ENCODE measurements at regions not wholly inside any gene's neighbourhood (a gene's known extent, or its start where the extent isn't known, plus 50 kb on each side); places are given as distances from the start of the nearest gene placed in this dataset.

DNA sequence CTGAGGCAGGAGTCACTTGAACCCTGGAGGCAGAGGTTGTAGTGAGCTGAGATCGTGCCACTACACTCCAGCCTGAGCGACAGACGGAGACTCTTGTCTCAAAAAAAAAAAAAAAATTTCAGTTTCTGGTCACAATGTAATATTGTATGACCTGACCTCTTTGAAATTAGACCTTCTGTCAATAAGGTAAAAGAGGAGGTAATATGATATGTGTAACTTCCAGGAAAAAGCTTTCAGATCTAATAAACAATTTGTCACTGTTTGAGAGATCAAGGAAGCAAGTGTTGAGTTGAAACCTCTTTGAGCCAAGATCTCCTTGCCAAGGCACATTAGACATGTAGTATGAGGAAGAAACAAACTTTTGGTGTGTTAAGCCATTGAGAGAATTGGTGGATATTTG, 101.7 kb upstream of the ATF7IP start:
- no peak overlapping the region for H3K4me3 Mint-ChIP-seq (ENCODE audit: low read depth)
- intact Hi-C loops (cut with micrococcal nuclease), result no loop called here
- peaks cover 11% of the 10 kb centered on the region for H3K9me3 Mint-ChIP-seq
- H3K27ac Mint-ChIP-seq, result no peak overlapping the region
- no peak for DNase-seq (ENCODE audit: low spot score)
- H3K4me1 Mint-ChIP-seq (ENCODE audit: low read depth), result peaks cover 14% of the 10 kb centered on the region
- no peaks in the 10 kb centered on the region for H3K27me3 Mint-ChIP-seq (ENCODE audit: low read depth)
- peaks cover 8% of the 10 kb centered on the region for H3K36me3 Mint-ChIP-seq (ENCODE audit: low read depth)

DNA sequence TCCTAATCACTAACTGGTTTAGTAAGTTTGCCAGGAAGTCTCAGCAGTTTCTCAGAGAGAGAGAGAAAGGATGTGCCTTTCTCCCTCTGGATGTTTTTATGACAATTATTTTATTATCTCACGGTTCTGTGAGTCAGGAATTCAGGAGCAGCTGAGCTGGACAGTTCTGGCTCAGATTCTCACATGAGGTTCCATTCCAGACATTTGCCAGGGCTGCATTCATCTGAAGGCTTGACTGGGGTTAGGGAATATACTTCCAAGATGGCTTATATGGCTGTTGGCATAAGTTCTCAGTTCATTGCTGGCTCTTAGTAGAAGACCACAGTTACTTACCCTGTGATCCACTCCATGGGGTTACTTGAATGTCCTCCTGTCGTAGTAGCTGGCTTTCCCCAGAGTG, 101.2 kb upstream of the ATF7IP start:
- intact Hi-C loops (cut with micrococcal nuclease), result no loop called here
- peaks cover 5% of the 10 kb centered on the region for H3K36me3 Mint-ChIP-seq (ENCODE audit: low read depth)
- peaks cover 9% of the 10 kb centered on the region for H3K9me3 Mint-ChIP-seq
- H3K4me3 Mint-ChIP-seq (ENCODE audit: low read depth), result no peak overlapping the region
- H3K4me1 Mint-ChIP-seq (ENCODE audit: low read depth), result peaks cover 14% of the 10 kb centered on the region
- no peak overlapping the region for H3K27ac Mint-ChIP-seq
- DNase-seq (ENCODE audit: low spot score), result no peak
- no peaks in the 10 kb centered on the region for H3K27me3 Mint-ChIP-seq (ENCODE audit: low read depth)

GRCh38 chr12:14264778-14265177, 100.7 kb upstream of the ATF7IP start:
- peaks cover 12% of the 10 kb centered on the region for H3K9me3 Mint-ChIP-seq
- H3K4me1 Mint-ChIP-seq (ENCODE audit: low read depth), result peaks cover 14% of the 10 kb centered on the region
- intact Hi-C loops (cut with micrococcal nuclease), result no loop called here
- H3K36me3 Mint-ChIP-seq (ENCODE audit: low read depth), result peaks cover 8% of the 10 kb centered on the region
- H3K27ac Mint-ChIP-seq, result no peak overlapping the region
- no peak for DNase-seq (ENCODE audit: low spot score)
- H3K27me3 Mint-ChIP-seq (ENCODE audit: low read depth), result no peaks in the 10 kb centered on the region
- H3K4me3 Mint-ChIP-seq (ENCODE audit: low read depth), result no peak overlapping the region

GRCh38 chr12:14268120-14268515, 97.4 kb upstream of the ATF7IP start:
- H3K9me3 Mint-ChIP-seq, result peaks cover 30% of the 10 kb centered on the region
- intact Hi-C loops (cut with micrococcal nuclease), result no loop called here

DNA sequence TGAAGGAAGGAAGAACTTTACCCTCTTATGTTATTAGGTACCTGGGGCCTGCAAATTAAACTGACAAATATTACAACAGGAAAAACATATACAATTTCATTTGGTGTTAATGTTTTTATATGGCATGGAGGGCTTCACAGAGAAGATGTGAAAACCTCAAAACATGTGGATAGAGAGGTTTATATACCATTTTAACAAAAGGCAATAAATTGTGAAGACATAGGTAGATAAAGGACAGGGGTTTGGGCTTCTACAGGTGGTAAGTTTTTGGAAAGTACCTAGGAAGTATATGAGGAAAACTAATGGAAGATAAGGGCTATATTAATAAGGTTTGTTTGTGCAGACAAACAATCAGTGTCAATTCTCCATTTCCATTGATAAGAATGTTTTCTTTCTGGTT, 95.1 kb upstream of the ATF7IP start:
- DNase-seq (ENCODE audit: low spot score), result no peak
- Mint-ChIP-seq H3K36me3 (ENCODE audit: low read depth) (peaks cover 13% of the 10 kb centered on the region), H3K27ac (no peak overlapping the region), H3K27me3 (ENCODE audit: low read depth) (no peaks in the 10 kb centered on the region), H3K4me1 (ENCODE audit: low read depth) (peaks cover 11% of the 10 kb centered on the region), H3K4me3 (ENCODE audit: low read depth) (no peak overlapping the region), H3K9me3 (peaks cover 36% of the 10 kb centered on the region)
- intact Hi-C loops (cut with micrococcal nuclease), result no loop called here

More at GRCh38 chr12:14268120-14268515, 97.4 kb upstream of the ATF7IP start:
- no peaks in the 10 kb centered on the region for H3K27me3 Mint-ChIP-seq (ENCODE audit: low read depth)
- peaks cover 12% of the 10 kb centered on the region for H3K4me1 Mint-ChIP-seq (ENCODE audit: low read depth)
- H3K27ac Mint-ChIP-seq, result no peak overlapping the region
- H3K4me3 Mint-ChIP-seq (ENCODE audit: low read depth), result no peak overlapping the region
- DNase-seq (ENCODE audit: low spot score), result no peak
- peaks cover 13% of the 10 kb centered on the region for H3K36me3 Mint-ChIP-seq (ENCODE audit: low read depth)

GRCh38 chr12:14272956-14273912, 92.2 kb upstream of the ATF7IP start:
- H3K27ac Mint-ChIP-seq, result no peak overlapping the region
- no peaks in the 10 kb centered on the region for H3K27me3 Mint-ChIP-seq (ENCODE audit: low read depth)
- peaks cover 41% of the 10 kb centered on the region for H3K9me3 Mint-ChIP-seq
- DNase-seq (ENCODE audit: low spot score), result no peak
- no peak overlapping the region for H3K4me3 Mint-ChIP-seq (ENCODE audit: low read depth)
- peaks cover 16% of the 10 kb centered on the region for H3K36me3 Mint-ChIP-seq (ENCODE audit: low read depth)
- intact Hi-C loops (cut with micrococcal nuclease), result no loop called here
- H3K4me1 Mint-ChIP-seq (ENCODE audit: low read depth), result peaks cover 20% of the 10 kb centered on the region

GRCh38 chr12:14273913-14274311, 91.6 kb upstream of the ATF7IP start:
- Mint-ChIP-seq H3K9me3 (peaks cover 41% of the 10 kb centered on the region), H3K27me3 (ENCODE audit: low read depth) (no peaks in the 10 kb centered on the region), H3K4me1 (ENCODE audit: low read depth) (peaks cover 22% of the 10 kb centered on the region), H3K27ac (no peak overlapping the region), H3K4me3 (ENCODE audit: low read depth) (no peak overlapping the region), H3K36me3 (ENCODE audit: low read depth) (peaks cover 16% of the 10 kb centered on the region)
- intact Hi-C loops (cut with micrococcal nuclease), result no loop called here
- DNase-seq (ENCODE audit: low spot score), result no peak

GRCh38 chr12:14275111-14275510, 90.4 kb upstream of the ATF7IP start:
- Mint-ChIP-seq H3K27ac (no peak overlapping the region), H3K9me3 (peaks cover 39% of the 10 kb centered on the region)

DNA sequence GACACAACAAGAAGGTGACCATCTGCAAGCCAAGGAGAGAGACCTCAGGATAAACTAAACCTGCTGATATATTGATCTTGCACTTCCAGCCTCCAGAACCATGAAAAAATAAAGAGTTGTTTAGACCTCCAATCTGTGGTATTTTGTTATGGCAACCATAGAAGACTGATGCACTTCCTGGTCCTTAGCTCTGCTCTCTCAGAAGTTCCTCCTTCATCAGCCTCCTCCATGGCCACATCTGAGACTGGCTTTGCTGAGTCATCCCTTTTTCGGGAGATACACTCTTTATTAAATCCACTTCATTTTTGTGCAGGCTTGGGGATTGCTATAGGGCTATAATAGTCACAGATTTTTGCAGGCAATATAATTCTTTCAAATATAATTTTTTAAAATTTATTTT, 89.6 kb upstream of the ATF7IP start:
- Mint-ChIP-seq H3K4me3 (ENCODE audit: low read depth) (no peak overlapping the region), H3K27ac (no peak overlapping the region), H3K36me3 (ENCODE audit: low read depth) (peaks cover 7% of the 10 kb centered on the region), H3K9me3 (peaks cover 37% of the 10 kb centered on the region), H3K27me3 (ENCODE audit: low read depth) (no peaks in the 10 kb centered on the region), H3K4me1 (ENCODE audit: low read depth) (peaks cover 22% of the 10 kb centered on the region)
- intact Hi-C loops (cut with micrococcal nuclease), result no loop called here
- no peak for DNase-seq (ENCODE audit: low spot score)

More at GRCh38 chr12:14275111-14275510, 90.4 kb upstream of the ATF7IP start:
- DNase-seq (ENCODE audit: low spot score), result no peak
- intact Hi-C loops (cut with micrococcal nuclease), result no loop called here
- H3K36me3 Mint-ChIP-seq (ENCODE audit: low read depth), result peaks cover 12% of the 10 kb centered on the region
- peaks cover 22% of the 10 kb centered on the region for H3K4me1 Mint-ChIP-seq (ENCODE audit: low read depth)
- H3K4me3 Mint-ChIP-seq (ENCODE audit: low read depth), result no peak overlapping the region
- no peaks in the 10 kb centered on the region for H3K27me3 Mint-ChIP-seq (ENCODE audit: low read depth)

- H3K9me3 Mint-ChIP-seq, result peaks cover 26% of the 10 kb centered on the region
- peaks cover 3% of the 10 kb centered on the region for H3K36me3 Mint-ChIP-seq (ENCODE audit: low read depth)
- no peak overlapping the region for H3K4me3 Mint-ChIP-seq (ENCODE audit: low read depth)
- no peak for DNase-seq (ENCODE audit: low spot score)
- H3K27me3 Mint-ChIP-seq (ENCODE audit: low read depth), result no peaks in the 10 kb centered on the region
- H3K4me1 Mint-ChIP-seq (ENCODE audit: low read depth), result peaks cover 15% of the 10 kb centered on the region
- H3K27ac Mint-ChIP-seq, result no peak overlapping the region
- intact Hi-C loops (cut with micrococcal nuclease), result no loop called here
These were observed 87.1 kb upstream of the ATF7IP start for GRCh38 chr12:14278294-14278953.

- Mint-ChIP-seq H3K27me3 (ENCODE audit: low read depth) (no peaks in the 10 kb centered on the region), H3K4me1 (ENCODE audit: low read depth) (peaks cover 11% of the 10 kb centered on the region), H3K9me3 (peaks cover 22% of the 10 kb centered on the region), H3K27ac (no peak overlapping the region), H3K36me3 (ENCODE audit: low read depth) (peaks cover 3% of the 10 kb centered on the region), H3K4me3 (ENCODE audit: low read depth) (no peak overlapping the region)
- no peak for DNase-seq (ENCODE audit: low spot score)
- intact Hi-C loops (cut with micrococcal nuclease), result no loop called here
These were observed 85.6 kb upstream of the ATF7IP start for GRCh38 chr12:14279845-14280244.

DNA sequence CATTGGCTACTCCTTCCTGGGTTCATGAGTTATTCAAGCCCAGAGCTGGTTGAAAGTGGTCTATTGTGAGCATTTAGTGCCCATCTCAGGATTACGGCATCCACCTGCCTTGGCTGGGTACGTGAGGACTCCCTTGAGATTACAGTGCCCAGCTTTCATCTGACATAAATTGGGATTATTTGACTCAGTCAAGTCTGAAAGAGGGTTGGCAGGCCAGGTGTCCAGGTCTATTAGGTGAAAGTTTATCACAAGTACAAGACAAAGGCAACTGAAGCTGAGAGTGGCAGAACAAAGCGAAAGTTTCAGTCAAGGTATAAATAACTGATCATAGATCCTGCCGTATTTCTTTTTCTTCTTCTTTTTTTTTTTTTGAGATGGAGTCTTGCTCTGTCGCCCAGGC, 84.6 kb upstream of the ATF7IP start:
- H3K4me1 Mint-ChIP-seq (ENCODE audit: low read depth), result peaks cover 7% of the 10 kb centered on the region
- intact Hi-C loops (cut with micrococcal nuclease), result no loop called here

GRCh38 chr12:14281539-14281938, 83.9 kb upstream of the ATF7IP start:
- no peak overlapping the region for H3K27ac Mint-ChIP-seq

More for the DNA sequence above, 84.6 kb upstream of the ATF7IP start:
- Mint-ChIP-seq H3K27ac (no peak overlapping the region), H3K36me3 (ENCODE audit: low read depth) (peaks cover 1% of the 10 kb centered on the region), H3K4me3 (ENCODE audit: low read depth) (no peak overlapping the region), H3K9me3 (peaks cover 13% of the 10 kb centered on the region), H3K27me3 (ENCODE audit: low read depth) (no peaks in the 10 kb centered on the region)
- no peak for DNase-seq (ENCODE audit: low spot score)

More at GRCh38 chr12:14281539-14281938, 83.9 kb upstream of the ATF7IP start:
- Mint-ChIP-seq H3K4me3 (ENCODE audit: low read depth) (no peak overlapping the region), H3K27me3 (ENCODE audit: low read depth) (no peaks in the 10 kb centered on the region), H3K4me1 (ENCODE audit: low read depth) (peaks cover 6% of the 10 kb centered on the region), H3K36me3 (ENCODE audit: low read depth) (no peaks in the 10 kb centered on the region), H3K9me3 (peaks cover 12% of the 10 kb centered on the region)
- intact Hi-C loops (cut with micrococcal nuclease), result no loop called here
- no peak for DNase-seq (ENCODE audit: low spot score)
